GM23338 (cell line): ENCODE measurements at regions not wholly inside any gene's neighbourhood (a gene's known extent, or its start where the extent isn't known, plus 50 kb on each side); places are given as distances from the start of the nearest gene placed in this dataset.

Experiments used
- ATAC-seq: fragments of 200-7000 bp; cut with Tn5 transposase; 3 replicates; pipeline ENCODE4 v1.9.1; 2020
- DNase-seq: peaks from one replicate; pipeline ENCODE4 v3.0.0-alpha.2; 2015; ENCODE audit warnings: low spot score
- H2AFZ ChIP-seq: fragments of 200-600 bp; sonication (generic); 2 replicates; pipeline ENCODE4 v1.8.0; 2016; ENCODE audit warnings: antibody characterized with exemption, mild to moderate bottlenecking, moderate library complexity
- H3F3A ChIP-seq: fragments of 200-600 bp; sonication (generic); replicated peaks from 2 replicates; pipeline ENCODE4 v1.8.0; 2017; ENCODE audit warnings: antibody characterized with exemption, mixed run types, low read depth
- H3K27ac ChIP-seq: fragments of 200-600 bp; sonication (generic); 2 replicates; pipeline ENCODE4 v1.6.1; 2016; ENCODE audit warnings: low read depth
- H3K27me3 ChIP-seq: fragments of 200-600 bp; sonication (generic); 2 replicates; pipeline ENCODE4 v1.8.0; 2016; ENCODE audit warnings: mild to moderate bottlenecking, mixed run types, moderate library complexity; ENCODE audit not compliant: insufficient read depth
- H3K36me3 ChIP-seq: fragments of 200-600 bp; sonication (generic); 2 replicates; pipeline ENCODE4 v1.8.0; 2016; ENCODE audit warnings: mild to moderate bottlenecking; ENCODE audit not compliant: insufficient read depth
- H3K4me1 ChIP-seq: fragments of 200-600 bp; sonication (generic); 2 replicates; pipeline ENCODE4 v1.8.0; 2016; ENCODE audit warnings: mild to moderate bottlenecking, moderate library complexity; ENCODE audit not compliant: insufficient read depth
- H3K4me2 ChIP-seq: fragments of 200-600 bp; sonication (generic); 2 replicates; pipeline ENCODE4 v1.7.1; 2017; ENCODE audit warnings: mixed run types
- H3K4me3 ChIP-seq: fragments of 200-600 bp; sonication (generic); 2 replicates; pipeline ENCODE4 v1.6.1; 2016; ENCODE audit warnings: mixed run types
- H3K79me2 ChIP-seq: fragments of 200-600 bp; sonication (generic); replicated peaks from 2 replicates; pipeline ENCODE4 v1.8.0; 2017; ENCODE audit warnings: mild to moderate bottlenecking; ENCODE audit not compliant: insufficient read depth
- H3K9me2 ChIP-seq: fragments of 200-600 bp; sonication (generic); 2 replicates; pipeline ENCODE4 v1.8.0; 2017; ENCODE audit not compliant: insufficient read depth
- H4K20me1 ChIP-seq: fragments of 200-600 bp; sonication (generic); replicated peaks from 2 replicates; pipeline ENCODE4 v1.8.0; 2017; ENCODE audit warnings: mild to moderate bottlenecking; ENCODE audit not compliant: insufficient read depth
- H3K27ac Mint-ChIP-seq: 2 replicates; pipeline ENCODE4 v1.8.0; 2020; ENCODE audit warnings: inconsistent platforms, mild to moderate bottlenecking, moderate library complexity, mixed read lengths
- H3K27me3 Mint-ChIP-seq: 3 replicates; pipeline ENCODE4 v1.8.0; 2022; ENCODE audit warnings: low read depth, mild to moderate bottlenecking, moderate library complexity, mixed read lengths, inconsistent platforms; ENCODE audit not compliant: insufficient read depth, poor library complexity
- H3K36me3 Mint-ChIP-seq: 3 replicates; pipeline ENCODE4 v1.8.0; 2021; ENCODE audit warnings: low read depth, mild to moderate bottlenecking, inconsistent platforms, moderate library complexity, mixed read lengths
- H3K4me1 Mint-ChIP-seq: 3 replicates; pipeline ENCODE4 v1.8.0; 2020; ENCODE audit warnings: mild to moderate bottlenecking, inconsistent platforms, mixed read lengths
- H3K4me3 Mint-ChIP-seq: 3 replicates; pipeline ENCODE4 v1.8.0; 2021; ENCODE audit warnings: moderate library complexity, mild to moderate bottlenecking, inconsistent platforms, mixed read lengths
- H3K9me3 Mint-ChIP-seq: 3 replicates; pipeline ENCODE4 v1.8.0; 2020; ENCODE audit warnings: moderate library complexity, mild to moderate bottlenecking, inconsistent platforms, mixed read lengths
- CREB1 ChIP-seq: fragments of 250-450 bp; sonication (Bioruptor Pico); IDR thresholded peaks from 2 replicates; pipeline ENCODE4 v1.5.0; 2020; ENCODE audit warnings: low read depth, mild to moderate bottlenecking, moderate library complexity
- EZH2 ChIP-seq: fragments of 200-600 bp; sonication (generic); IDR thresholded peaks from one replicate; pipeline ENCODE4 v1.8.0; 2017; ENCODE audit warnings: antibody characterized with exemption, mild to moderate bottlenecking, low read depth; ENCODE audit not compliant: unreplicated experiment
- POLR2AphosphoS5 ChIP-seq: IDR thresholded peaks from 2 replicates; pipeline ENCODE4 v1.6.1; 2016; ENCODE audit warnings: antibody characterized with exemption, low read depth
- ZNF114 ChIP-seq: fragments of 250-450 bp; sonication (Bioruptor Pico); IDR thresholded peaks from 2 replicates; pipeline ENCODE4 v1.5.0; 2020; ENCODE audit warnings: mild to moderate bottlenecking, moderate library complexity
- TF ChIP-seq, protein P1 (sequence below), 2 experiments: fragments of 200-600 bp in 1 of 2; sonication (generic) in 1 of 2; conservative IDR thresholded peaks; 2 replicates each; pipeline versions ENCODE4 v1.5.1 to v1.6.1; 2016 to 2017; ENCODE audit warnings: antibody characterized with exemption in 2 of 2, low read depth in 2 of 2, mild to moderate bottlenecking in 2 of 2, moderate library complexity in 1 of 2
- TF ChIP-seq, protein P2 (sequence below): fragments of 250-450 bp; sonication (Bioruptor Pico); IDR thresholded peaks from 2 replicates; pipeline ENCODE4 v1.5.0; 2020; ENCODE audit warnings: mild to moderate bottlenecking, moderate library complexity
- TF ChIP-seq, protein P3 (sequence below): IDR thresholded peaks from 2 replicates; pipeline ENCODE4 v1.6.1; 2016; ENCODE audit warnings: antibody characterized with exemption
- TF ChIP-seq, protein P4 (sequence below): IDR thresholded peaks from one replicate; pipeline ENCODE4 v1.6.1; 2018; ENCODE audit warnings: antibody characterized with exemption; ENCODE audit not compliant: unreplicated experiment

DNA sequence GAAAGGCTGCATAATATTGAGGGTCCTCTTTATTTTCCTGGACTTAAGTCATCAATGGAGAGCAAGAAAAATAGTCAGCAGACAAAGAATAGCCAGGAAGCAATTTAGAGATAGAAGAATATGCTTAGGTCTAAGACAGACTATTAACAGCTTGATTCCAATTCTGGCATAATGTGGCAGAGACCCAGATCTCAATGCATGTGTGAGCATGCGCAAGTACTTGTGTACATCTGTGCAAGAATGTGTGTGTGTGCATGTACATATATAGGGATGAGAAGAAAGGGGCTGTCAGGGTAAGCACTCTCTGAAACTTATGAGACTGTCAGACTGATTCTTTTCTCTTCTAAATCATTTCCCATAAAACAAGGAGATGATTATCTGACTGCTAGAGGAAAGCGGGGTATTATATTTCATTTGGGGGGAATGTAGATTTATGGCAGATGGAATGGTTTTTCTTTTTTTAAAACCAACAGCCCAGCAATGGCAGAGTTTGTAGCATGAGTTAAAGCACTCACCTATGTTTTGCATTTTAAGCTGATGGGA is 381.3 kb upstream of the SPRED2 start:
- no peak overlapping the region for H3K27ac Mint-ChIP-seq
- no peaks in the 10 kb centered on the region; the same call in 1 of the 3 replicates for H3K9me3 Mint-ChIP-seq
- Histone ChIP-seq H3K36me3 (no peaks in the 10 kb centered on the region), H3K9me2 (peaks cover 7% of the 10 kb centered on the region), H3K79me2 (no peaks in the 10 kb centered on the region), H3K4me2 (no peak overlapping the region), H3F3A (no peaks in the 10 kb centered on the region), H4K20me1 (no peaks in the 10 kb centered on the region), H3K27ac (no peak overlapping the region), H3K4me3 (no peak overlapping the region), H3K27me3 (no peaks in the 10 kb centered on the region), H2AFZ (no peak overlapping the region), H3K4me1 (no peaks in the 10 kb centered on the region)
- no peak for TF ChIP-seq CREB1 (CRISPR knock-in tag)
- no peak for TF ChIP-seq EZH2
- no peak for TF ChIP-seq POLR2AphosphoS5
- TF ChIP-seq, protein P1, sequence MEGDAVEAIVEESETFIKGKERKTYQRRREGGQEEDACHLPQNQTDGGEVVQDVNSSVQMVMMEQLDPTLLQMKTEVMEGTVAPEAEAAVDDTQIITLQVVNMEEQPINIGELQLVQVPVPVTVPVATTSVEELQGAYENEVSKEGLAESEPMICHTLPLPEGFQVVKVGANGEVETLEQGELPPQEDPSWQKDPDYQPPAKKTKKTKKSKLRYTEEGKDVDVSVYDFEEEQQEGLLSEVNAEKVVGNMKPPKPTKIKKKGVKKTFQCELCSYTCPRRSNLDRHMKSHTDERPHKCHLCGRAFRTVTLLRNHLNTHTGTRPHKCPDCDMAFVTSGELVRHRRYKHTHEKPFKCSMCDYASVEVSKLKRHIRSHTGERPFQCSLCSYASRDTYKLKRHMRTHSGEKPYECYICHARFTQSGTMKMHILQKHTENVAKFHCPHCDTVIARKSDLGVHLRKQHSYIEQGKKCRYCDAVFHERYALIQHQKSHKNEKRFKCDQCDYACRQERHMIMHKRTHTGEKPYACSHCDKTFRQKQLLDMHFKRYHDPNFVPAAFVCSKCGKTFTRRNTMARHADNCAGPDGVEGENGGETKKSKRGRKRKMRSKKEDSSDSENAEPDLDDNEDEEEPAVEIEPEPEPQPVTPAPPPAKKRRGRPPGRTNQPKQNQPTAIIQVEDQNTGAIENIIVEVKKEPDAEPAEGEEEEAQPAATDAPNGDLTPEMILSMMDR (conservative IDR thresholded peaks at IDR 0.05; ENCODE audit: low read depth in 2 of 2): no peak
- TF ChIP-seq ZNF114 (CRISPR knock-in tag): no peak
- TF ChIP-seq, protein P2, sequence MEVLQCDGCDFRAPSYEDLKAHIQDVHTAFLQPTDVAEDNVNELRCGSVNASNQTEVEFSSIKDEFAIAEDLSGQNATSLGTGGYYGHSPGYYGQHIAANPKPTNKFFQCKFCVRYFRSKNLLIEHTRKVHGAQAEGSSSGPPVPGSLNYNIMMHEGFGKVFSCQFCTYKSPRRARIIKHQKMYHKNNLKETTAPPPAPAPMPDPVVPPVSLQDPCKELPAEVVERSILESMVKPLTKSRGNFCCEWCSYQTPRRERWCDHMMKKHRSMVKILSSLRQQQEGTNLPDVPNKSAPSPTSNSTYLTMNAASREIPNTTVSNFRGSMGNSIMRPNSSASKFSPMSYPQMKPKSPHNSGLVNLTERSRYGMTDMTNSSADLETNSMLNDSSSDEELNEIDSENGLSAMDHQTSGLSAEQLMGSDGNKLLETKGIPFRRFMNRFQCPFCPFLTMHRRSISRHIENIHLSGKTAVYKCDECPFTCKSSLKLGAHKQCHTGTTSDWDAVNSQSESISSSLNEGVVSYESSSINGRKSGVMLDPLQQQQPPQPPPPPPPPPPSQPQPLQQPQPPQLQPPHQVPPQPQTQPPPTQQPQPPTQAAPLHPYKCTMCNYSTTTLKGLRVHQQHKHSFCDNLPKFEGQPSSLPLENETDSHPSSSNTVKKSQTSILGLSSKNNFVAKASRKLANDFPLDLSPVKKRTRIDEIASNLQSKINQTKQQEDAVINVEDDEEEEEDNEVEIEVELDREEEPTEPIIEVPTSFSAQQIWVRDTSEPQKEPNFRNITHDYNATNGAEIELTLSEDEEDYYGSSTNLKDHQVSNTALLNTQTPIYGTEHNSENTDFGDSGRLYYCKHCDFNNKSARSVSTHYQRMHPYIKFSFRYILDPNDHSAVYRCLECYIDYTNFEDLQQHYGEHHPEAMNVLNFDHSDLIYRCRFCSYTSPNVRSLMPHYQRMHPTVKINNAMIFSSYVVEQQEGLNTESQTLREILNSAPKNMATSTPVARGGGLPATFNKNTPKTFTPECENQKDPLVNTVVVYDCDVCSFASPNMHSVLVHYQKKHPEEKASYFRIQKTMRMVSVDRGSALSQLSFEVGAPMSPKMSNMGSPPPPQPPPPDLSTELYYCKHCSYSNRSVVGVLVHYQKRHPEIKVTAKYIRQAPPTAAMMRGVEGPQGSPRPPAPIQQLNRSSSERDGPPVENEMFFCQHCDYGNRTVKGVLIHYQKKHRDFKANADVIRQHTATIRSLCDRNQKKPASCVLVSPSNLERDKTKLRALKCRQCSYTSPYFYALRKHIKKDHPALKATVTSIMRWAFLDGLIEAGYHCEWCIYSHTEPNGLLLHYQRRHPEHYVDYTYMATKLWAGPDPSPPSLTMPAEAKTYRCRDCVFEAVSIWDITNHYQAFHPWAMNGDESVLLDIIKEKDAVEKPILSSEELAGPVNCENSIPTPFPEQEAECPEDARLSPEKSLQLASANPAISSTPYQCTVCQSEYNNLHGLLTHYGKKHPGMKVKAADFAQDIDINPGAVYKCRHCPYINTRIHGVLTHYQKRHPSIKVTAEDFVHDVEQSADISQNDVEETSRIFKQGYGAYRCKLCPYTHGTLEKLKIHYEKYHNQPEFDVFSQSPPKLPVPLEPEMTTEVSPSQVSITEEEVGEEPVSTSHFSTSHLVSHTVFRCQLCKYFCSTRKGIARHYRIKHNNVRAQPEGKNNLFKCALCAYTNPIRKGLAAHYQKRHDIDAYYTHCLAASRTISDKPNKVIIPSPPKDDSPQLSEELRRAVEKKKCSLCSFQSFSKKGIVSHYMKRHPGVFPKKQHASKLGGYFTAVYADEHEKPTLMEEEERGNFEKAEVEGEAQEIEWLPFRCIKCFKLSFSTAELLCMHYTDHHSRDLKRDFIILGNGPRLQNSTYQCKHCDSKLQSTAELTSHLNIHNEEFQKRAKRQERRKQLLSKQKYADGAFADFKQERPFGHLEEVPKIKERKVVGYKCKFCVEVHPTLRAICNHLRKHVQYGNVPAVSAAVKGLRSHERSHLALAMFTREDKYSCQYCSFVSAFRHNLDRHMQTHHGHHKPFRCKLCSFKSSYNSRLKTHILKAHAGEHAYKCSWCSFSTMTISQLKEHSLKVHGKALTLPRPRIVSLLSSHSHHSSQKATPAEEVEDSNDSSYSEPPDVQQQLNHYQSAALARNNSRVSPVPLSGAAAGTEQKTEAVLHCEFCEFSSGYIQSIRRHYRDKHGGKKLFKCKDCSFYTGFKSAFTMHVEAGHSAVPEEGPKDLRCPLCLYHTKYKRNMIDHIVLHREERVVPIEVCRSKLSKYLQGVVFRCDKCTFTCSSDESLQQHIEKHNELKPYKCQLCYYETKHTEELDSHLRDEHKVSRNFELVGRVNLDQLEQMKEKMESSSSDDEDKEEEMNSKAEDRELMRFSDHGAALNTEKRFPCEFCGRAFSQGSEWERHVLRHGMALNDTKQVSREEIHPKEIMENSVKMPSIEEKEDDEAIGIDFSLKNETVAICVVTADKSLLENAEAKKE (CRISPR knock-in tag): no peak
- TF ChIP-seq, protein P3, sequence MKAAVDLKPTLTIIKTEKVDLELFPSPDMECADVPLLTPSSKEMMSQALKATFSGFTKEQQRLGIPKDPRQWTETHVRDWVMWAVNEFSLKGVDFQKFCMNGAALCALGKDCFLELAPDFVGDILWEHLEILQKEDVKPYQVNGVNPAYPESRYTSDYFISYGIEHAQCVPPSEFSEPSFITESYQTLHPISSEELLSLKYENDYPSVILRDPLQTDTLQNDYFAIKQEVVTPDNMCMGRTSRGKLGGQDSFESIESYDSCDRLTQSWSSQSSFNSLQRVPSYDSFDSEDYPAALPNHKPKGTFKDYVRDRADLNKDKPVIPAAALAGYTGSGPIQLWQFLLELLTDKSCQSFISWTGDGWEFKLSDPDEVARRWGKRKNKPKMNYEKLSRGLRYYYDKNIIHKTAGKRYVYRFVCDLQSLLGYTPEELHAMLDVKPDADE: no peak
- TF ChIP-seq, protein P4, sequence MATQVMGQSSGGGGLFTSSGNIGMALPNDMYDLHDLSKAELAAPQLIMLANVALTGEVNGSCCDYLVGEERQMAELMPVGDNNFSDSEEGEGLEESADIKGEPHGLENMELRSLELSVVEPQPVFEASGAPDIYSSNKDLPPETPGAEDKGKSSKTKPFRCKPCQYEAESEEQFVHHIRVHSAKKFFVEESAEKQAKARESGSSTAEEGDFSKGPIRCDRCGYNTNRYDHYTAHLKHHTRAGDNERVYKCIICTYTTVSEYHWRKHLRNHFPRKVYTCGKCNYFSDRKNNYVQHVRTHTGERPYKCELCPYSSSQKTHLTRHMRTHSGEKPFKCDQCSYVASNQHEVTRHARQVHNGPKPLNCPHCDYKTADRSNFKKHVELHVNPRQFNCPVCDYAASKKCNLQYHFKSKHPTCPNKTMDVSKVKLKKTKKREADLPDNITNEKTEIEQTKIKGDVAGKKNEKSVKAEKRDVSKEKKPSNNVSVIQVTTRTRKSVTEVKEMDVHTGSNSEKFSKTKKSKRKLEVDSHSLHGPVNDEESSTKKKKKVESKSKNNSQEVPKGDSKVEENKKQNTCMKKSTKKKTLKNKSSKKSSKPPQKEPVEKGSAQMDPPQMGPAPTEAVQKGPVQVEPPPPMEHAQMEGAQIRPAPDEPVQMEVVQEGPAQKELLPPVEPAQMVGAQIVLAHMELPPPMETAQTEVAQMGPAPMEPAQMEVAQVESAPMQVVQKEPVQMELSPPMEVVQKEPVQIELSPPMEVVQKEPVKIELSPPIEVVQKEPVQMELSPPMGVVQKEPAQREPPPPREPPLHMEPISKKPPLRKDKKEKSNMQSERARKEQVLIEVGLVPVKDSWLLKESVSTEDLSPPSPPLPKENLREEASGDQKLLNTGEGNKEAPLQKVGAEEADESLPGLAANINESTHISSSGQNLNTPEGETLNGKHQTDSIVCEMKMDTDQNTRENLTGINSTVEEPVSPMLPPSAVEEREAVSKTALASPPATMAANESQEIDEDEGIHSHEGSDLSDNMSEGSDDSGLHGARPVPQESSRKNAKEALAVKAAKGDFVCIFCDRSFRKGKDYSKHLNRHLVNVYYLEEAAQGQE: no peak
- no peaks in the 10 kb centered on the region for H3K4me1 Mint-ChIP-seq
- H3K27me3 Mint-ChIP-seq: no peaks in the 10 kb centered on the region
- no peak overlapping the region for H3K4me3 Mint-ChIP-seq
- no peaks in the 10 kb centered on the region for H3K36me3 Mint-ChIP-seq
- DNase-seq (no peak), ATAC-seq (no peak)
